IPS DF 4.7 (cell line): ENCODE measurements at regions not wholly inside any gene's neighbourhood (a gene's known extent, or its start where the extent isn't known, plus 50 kb on each side); places are given as distances from the start of the nearest gene placed in this dataset.

Experiments used
- DNase-seq: peaks from one replicate; pipeline ENCODE4 v3.0.0-alpha.2; 2013; ENCODE audit warnings: low spot score; ENCODE audit errors: extremely low read depth

GRCh38 chr7:7117935-7118586 lies 64.3 kb upstream of the C1GALT1 start:
- no peak for DNase-seq

- no peak for DNase-seq
Measured at GRCh38 chr7:7118822-7119221, 63.5 kb upstream of the C1GALT1 start.

- no peak for DNase-seq
Measured at GRCh38 chr7:7119729-7120128, 62.6 kb upstream of the C1GALT1 start.

GRCh38 chr7:7122033-7122478 lies 60.3 kb upstream of the C1GALT1 start:
- DNase-seq: no peak

GRCh38 chr7:7122701-7123281 lies 59.6 kb upstream of the C1GALT1 start:
- DNase-seq: no peak

GRCh38 chr7:7125963-7126362 lies 56.4 kb upstream of the C1GALT1 start:
- no peak for DNase-seq

GRCh38 chr7:7127773-7128172 lies 54.6 kb upstream of the C1GALT1 start:
- DNase-seq: no peak

GRCh38 chr7:7129381-7129780 lies 53.0 kb upstream of the C1GALT1 start:
- DNase-seq: no peak

- no peak for DNase-seq
Measured at GRCh38 chr7:7131273-7131672, 51.1 kb upstream of the C1GALT1 start.
